ENCODE measurements at regions not wholly inside any gene's neighbourhood (a gene's known extent, or its start where the extent isn't known, plus 50 kb on each side); places are given as distances from the start of the nearest gene placed in this dataset.

DNA sequence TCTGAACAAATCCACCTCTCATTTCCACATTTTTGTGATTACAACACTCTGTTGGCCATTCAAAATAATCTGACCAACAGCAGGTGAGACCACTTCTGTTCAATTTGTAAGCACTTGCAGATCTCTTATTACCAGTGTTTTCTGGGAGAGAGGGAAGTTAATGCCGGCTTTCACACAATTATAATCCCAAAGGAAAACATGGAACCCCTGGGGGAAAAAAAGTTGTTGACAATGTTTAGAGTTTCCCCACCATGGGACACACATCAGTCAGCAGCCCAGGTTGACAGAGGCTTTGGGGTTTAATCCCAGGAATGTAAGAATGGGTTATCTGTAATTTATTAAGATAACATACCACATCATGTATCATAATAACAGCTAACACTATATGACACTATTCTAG is 68.4 kb upstream of the TNFSF4 start:
- no peak for TF ChIP-seq EZH2 (IDR thresholded peaks at IDR 0.05)
- TF ChIP-seq ATF3 (IDR thresholded peaks at IDR 0.05) = no peak
- no peak for TF ChIP-seq RAD21 (IDR thresholded peaks at IDR 0.05; ENCODE audit: low read depth)
- no peak for TF ChIP-seq CBX3 (IDR thresholded peaks at IDR 0.05; ENCODE audit: low read depth)
- TF ChIP-seq SP1 (IDR thresholded peaks at IDR 0.05; ENCODE audit: low read depth) = no peak
- TF ChIP-seq ZFX (IDR thresholded peaks at IDR 0.05) = no peak
- no peak for TF ChIP-seq ZNF274 (IDR thresholded peaks at IDR 0.05; ENCODE audit: low read depth, low read length)
- TF ChIP-seq, protein P1, sequence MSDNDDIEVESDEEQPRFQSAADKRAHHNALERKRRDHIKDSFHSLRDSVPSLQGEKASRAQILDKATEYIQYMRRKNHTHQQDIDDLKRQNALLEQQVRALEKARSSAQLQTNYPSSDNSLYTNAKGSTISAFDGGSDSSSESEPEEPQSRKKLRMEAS (IDR thresholded peaks at IDR 0.05) = no peak
- no peak for TF ChIP-seq EGR1 (IDR thresholded peaks at IDR 0.05; ENCODE audit: low read depth)
- TF ChIP-seq FOSL1 (IDR thresholded peaks at IDR 0.05; ENCODE audit: low read depth) = no peak
- TF ChIP-seq REST (IDR thresholded peaks at IDR 0.05; ENCODE audit: low read depth) = no peak
- Histone ChIP-seq H2AFZ (ENCODE audit: low read depth, low read length, poor library complexity, severe bottlenecking) (no peak overlapping the region), H3K27ac (ENCODE audit: low read depth, low read length) (no peak overlapping the region), H3K27me3 (ENCODE audit: insufficient read depth, low read length) (no peaks in the 10 kb centered on the region), H3K4me3 (replicated peaks in 1 of 2; ENCODE audit: low read depth in 1 of 2, low read length in 2 of 2) (no peak overlapping the region), H3K9me2 (ENCODE audit: insufficient read depth) (no peaks in the 10 kb centered on the region), H3K9me3 (ENCODE audit: control insufficient read depth in 1 of 2, insufficient read depth in 1 of 2, low read depth in 1 of 2, low read length in 2 of 2) (no peaks in the 10 kb centered on the region), H3K4me1 (ENCODE audit: control insufficient read depth in 1 of 2, insufficient read depth in 2 of 2, low read length in 2 of 2) (no peaks in the 10 kb centered on the region), H3K4me2 (ENCODE audit: low read length) (no peak overlapping the region), H4K20me1 (ENCODE audit: insufficient read depth) (no peaks in the 10 kb centered on the region), H3K9ac (ENCODE audit: low read length) (no peak overlapping the region), H3K79me2 (ENCODE audit: insufficient read depth, low read length) (no peaks in the 10 kb centered on the region), H3K36me3 (ENCODE audit: control insufficient read depth in 1 of 2, insufficient read depth in 2 of 2, low read length in 2 of 2) (no peaks in the 10 kb centered on the region)
- POLR2A ChIA-PET = no interaction called here
- BruUV-seq (replicated peaks) = no TSS peak
- intact Hi-C loops (cut with micrococcal nuclease) = no loop called here
- RAD21 ChIA-PET (ENCODE audit: low non-redundant PET in 1 of 2, low total read pairs in 2 of 2, uncharacterized antibody in 2 of 2, unreplicated experiment in 2 of 2) = no interaction called here
- ATAC-seq (no peak), DNase-seq (ENCODE audit: low read depth, low spot score) (no peak)
- CTCF ChIA-PET = no interaction called here
